Kidney epithelial cell (primary cell): ENCODE measurements at regions not wholly inside any gene's neighbourhood (a gene's known extent, or its start where the extent isn't known, plus 50 kb on each side); places are given as distances from the start of the nearest gene placed in this dataset.

Experiments
- DNase-seq: peaks from one replicate; pipeline ENCODE4 v3.0.0-alpha.2; 2010; ENCODE audit warnings: low read depth
- H3K27me3 ChIP-seq: 2 replicates; pipeline ENCODE4 v1.6.0; 2011; ENCODE audit warnings: low read length; ENCODE audit not compliant: control insufficient read depth, insufficient read depth
- H3K36me3 ChIP-seq: 2 replicates; pipeline ENCODE4 v1.5.1; 2011; ENCODE audit warnings: low read length; ENCODE audit not compliant: control insufficient read depth, insufficient read depth
- H3K4me3 ChIP-seq: 2 replicates; pipeline ENCODE4 v1.5.1; 2011; ENCODE audit warnings: low read depth, mild to moderate bottlenecking, control low read depth, low read length
- CTCF ChIP-seq: IDR thresholded peaks from 2 replicates; pipeline ENCODE4 v1.5.1; 2011; ENCODE audit warnings: mild to moderate bottlenecking, moderate library complexity, low read length, control low read depth, inconsistent platforms; ENCODE audit not compliant: insufficient read depth, poor library complexity, severe bottlenecking

DNA sequence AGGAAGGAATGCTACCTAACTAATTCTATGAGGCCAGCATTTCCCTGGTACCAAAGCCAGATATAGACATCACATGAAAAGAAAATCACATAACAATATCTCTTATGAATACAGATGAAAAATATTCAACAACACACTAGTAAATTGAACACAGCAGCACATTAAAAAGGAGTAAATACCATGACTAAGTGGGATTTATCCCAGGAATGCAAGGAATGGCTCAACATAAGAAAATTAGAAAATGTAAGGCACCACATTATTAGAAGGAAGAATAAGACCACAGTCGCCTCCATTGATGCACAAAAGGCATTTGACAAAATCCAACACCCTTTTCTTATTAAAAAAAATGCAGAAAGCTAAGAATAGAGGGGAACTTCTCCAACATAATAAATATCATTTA, 133.9 kb downstream of the TTC32 start:
- TF ChIP-seq CTCF, result no peak
- H3K4me3 ChIP-seq, result no peak overlapping the region
- no peaks in the 10 kb centered on the region for H3K36me3 ChIP-seq
- DNase-seq, result no peak
- H3K27me3 ChIP-seq, result no peaks in the 10 kb centered on the region

GRCh38 chr2:19764998-19765397, 136.8 kb downstream of the TTC32 start:
- Histone ChIP-seq H3K36me3 (no peaks in the 10 kb centered on the region), H3K4me3 (no peak overlapping the region), H3K27me3 (no peaks in the 10 kb centered on the region)
- DNase-seq, result no peak
- TF ChIP-seq CTCF, result no peak

GRCh38 chr2:19763731-19764130, 138.1 kb downstream of the TTC32 start:
- TF ChIP-seq CTCF, result no peak
- Histone ChIP-seq H3K4me3 (no peak overlapping the region), H3K27me3 (no peaks in the 10 kb centered on the region), H3K36me3 (no peaks in the 10 kb centered on the region)
- no peak for DNase-seq

DNA sequence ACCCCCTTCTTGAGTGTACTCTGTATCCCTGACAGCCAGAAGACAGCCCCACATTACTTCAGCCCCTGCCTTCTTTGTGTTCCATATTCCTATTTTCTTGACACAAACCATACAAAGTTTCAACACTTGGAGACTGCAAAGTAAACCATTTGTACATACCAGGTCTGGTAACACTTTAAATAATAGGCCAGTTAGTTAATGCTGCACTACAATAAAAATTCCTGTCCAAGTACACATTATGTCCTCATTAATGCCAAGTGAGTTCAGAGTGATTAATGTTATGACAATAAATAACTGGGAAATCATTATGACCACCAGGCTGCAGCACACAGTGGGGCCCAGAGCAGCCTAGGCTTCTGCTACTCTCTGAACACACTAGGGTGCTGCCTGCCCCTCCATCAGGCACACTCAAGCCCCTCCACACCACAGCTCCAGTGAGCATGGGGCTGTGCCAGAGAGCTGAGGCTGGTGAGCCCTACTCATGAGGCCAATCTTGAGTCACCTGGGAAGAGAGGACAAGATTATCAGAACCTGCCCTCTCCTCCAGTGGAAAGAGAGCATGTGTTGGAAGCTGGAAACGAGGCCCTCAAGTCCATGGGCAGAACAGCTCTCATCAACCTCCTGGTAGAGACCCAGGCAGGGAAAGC, 138.7 kb downstream of the TTC32 start:
- no peak overlapping the region for H3K4me3 ChIP-seq
- H3K36me3 ChIP-seq, result no peaks in the 10 kb centered on the region
- no peaks in the 10 kb centered on the region for H3K27me3 ChIP-seq
- no peak for DNase-seq
- no peak for TF ChIP-seq CTCF

DNA sequence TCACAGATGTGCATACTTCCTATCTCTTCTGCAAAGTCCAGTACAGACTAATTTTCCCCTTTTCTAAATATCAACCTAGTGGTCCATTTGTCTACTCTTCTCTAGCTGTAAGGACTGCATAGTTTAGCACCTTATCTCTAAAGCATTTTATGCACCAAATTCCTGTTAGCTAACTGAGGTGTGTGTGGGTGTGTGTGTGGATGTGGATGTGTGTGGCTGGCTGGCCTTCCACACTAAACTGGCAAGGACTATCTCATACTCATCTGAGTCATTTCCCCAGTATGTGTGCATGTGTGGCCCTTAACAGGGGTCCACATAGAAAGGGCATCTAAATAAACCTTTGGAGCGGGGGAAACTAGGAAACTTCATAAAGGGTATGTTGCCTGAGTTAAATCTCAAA, 139.6 kb downstream of the TTC32 start:
- Histone ChIP-seq H3K36me3 (no peaks in the 10 kb centered on the region), H3K4me3 (no peak overlapping the region), H3K27me3 (no peaks in the 10 kb centered on the region)
- no peak for DNase-seq
- no peak for TF ChIP-seq CTCF

- TF ChIP-seq CTCF, result no peak
- H3K27me3 ChIP-seq, result no peaks in the 10 kb centered on the region
- no peaks in the 10 kb centered on the region for H3K36me3 ChIP-seq
- no peak overlapping the region for H3K4me3 ChIP-seq
- no peak for DNase-seq
Measured at GRCh38 chr2:19759880-19760279, 141.9 kb downstream of the TTC32 start.
